H1 (cell line): ENCODE measurements at regions not wholly inside any gene's neighbourhood (a gene's known extent, or its start where the extent isn't known, plus 50 kb on each side); places are given as distances from the start of the nearest gene placed in this dataset.

Experiments
- CREB1 ChIP-seq: IDR thresholded peaks from 2 replicates; pipeline ENCODE4 v1.6.1; 2012; ENCODE audit warnings: inconsistent platforms
- POLR2A ChIP-seq, 2 experiments: IDR thresholded peaks; 1 replicate in 1 of 2; 2 replicates in 1 of 2; pipeline ENCODE4 v1.6.1; 2011; ENCODE audit warnings: low read depth in 2 of 2, low read length in 2 of 2, mild to moderate bottlenecking in 2 of 2; ENCODE audit errors: control extremely low read depth in 1 of 2
- RBBP5 ChIP-seq: IDR thresholded peaks from 2 replicates; pipeline ENCODE4 v1.7.1; 2012; ENCODE audit warnings: low read depth, mild to moderate bottlenecking, inconsistent platforms, low read length, moderate library complexity, borderline replicate concordance
- TAF7 ChIP-seq: optimal IDR thresholded peaks from 2 replicates; pipeline ENCODE3; 2011; ENCODE audit warnings: low read depth, mild to moderate bottlenecking, inconsistent platforms, low read length, moderate library complexity, borderline replicate concordance
- TF ChIP-seq, protein P1 (sequence below): fragments of 300-600 bp; sonication (generic); IDR thresholded peaks from 2 replicates; pipeline ENCODE4 v1.7.1; 2012; ENCODE audit warnings: low read length, moderate library complexity, mild to moderate bottlenecking, inconsistent platforms; ENCODE audit not compliant: insufficient replicate concordance

DNA sequence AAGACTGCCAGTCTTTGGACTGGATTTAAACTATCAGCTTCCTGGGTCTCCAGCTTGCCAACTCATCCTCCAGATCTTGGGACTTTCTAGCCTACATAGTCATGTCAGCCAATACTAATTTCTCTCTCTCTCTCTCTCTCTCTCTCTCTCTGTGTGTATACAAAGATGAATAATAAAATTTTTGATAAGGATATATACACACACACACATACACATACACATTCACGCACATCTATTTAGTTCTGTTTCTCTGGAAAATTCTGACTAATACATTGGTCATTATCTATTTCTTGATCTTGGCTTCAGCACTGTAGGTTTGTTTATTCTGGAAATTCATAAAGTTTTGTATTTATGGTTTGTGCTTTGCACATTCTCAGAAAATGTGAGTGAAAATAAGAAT lies 1606.2 kb upstream of the NUDT12 start (continued):
- TF ChIP-seq, protein P1, sequence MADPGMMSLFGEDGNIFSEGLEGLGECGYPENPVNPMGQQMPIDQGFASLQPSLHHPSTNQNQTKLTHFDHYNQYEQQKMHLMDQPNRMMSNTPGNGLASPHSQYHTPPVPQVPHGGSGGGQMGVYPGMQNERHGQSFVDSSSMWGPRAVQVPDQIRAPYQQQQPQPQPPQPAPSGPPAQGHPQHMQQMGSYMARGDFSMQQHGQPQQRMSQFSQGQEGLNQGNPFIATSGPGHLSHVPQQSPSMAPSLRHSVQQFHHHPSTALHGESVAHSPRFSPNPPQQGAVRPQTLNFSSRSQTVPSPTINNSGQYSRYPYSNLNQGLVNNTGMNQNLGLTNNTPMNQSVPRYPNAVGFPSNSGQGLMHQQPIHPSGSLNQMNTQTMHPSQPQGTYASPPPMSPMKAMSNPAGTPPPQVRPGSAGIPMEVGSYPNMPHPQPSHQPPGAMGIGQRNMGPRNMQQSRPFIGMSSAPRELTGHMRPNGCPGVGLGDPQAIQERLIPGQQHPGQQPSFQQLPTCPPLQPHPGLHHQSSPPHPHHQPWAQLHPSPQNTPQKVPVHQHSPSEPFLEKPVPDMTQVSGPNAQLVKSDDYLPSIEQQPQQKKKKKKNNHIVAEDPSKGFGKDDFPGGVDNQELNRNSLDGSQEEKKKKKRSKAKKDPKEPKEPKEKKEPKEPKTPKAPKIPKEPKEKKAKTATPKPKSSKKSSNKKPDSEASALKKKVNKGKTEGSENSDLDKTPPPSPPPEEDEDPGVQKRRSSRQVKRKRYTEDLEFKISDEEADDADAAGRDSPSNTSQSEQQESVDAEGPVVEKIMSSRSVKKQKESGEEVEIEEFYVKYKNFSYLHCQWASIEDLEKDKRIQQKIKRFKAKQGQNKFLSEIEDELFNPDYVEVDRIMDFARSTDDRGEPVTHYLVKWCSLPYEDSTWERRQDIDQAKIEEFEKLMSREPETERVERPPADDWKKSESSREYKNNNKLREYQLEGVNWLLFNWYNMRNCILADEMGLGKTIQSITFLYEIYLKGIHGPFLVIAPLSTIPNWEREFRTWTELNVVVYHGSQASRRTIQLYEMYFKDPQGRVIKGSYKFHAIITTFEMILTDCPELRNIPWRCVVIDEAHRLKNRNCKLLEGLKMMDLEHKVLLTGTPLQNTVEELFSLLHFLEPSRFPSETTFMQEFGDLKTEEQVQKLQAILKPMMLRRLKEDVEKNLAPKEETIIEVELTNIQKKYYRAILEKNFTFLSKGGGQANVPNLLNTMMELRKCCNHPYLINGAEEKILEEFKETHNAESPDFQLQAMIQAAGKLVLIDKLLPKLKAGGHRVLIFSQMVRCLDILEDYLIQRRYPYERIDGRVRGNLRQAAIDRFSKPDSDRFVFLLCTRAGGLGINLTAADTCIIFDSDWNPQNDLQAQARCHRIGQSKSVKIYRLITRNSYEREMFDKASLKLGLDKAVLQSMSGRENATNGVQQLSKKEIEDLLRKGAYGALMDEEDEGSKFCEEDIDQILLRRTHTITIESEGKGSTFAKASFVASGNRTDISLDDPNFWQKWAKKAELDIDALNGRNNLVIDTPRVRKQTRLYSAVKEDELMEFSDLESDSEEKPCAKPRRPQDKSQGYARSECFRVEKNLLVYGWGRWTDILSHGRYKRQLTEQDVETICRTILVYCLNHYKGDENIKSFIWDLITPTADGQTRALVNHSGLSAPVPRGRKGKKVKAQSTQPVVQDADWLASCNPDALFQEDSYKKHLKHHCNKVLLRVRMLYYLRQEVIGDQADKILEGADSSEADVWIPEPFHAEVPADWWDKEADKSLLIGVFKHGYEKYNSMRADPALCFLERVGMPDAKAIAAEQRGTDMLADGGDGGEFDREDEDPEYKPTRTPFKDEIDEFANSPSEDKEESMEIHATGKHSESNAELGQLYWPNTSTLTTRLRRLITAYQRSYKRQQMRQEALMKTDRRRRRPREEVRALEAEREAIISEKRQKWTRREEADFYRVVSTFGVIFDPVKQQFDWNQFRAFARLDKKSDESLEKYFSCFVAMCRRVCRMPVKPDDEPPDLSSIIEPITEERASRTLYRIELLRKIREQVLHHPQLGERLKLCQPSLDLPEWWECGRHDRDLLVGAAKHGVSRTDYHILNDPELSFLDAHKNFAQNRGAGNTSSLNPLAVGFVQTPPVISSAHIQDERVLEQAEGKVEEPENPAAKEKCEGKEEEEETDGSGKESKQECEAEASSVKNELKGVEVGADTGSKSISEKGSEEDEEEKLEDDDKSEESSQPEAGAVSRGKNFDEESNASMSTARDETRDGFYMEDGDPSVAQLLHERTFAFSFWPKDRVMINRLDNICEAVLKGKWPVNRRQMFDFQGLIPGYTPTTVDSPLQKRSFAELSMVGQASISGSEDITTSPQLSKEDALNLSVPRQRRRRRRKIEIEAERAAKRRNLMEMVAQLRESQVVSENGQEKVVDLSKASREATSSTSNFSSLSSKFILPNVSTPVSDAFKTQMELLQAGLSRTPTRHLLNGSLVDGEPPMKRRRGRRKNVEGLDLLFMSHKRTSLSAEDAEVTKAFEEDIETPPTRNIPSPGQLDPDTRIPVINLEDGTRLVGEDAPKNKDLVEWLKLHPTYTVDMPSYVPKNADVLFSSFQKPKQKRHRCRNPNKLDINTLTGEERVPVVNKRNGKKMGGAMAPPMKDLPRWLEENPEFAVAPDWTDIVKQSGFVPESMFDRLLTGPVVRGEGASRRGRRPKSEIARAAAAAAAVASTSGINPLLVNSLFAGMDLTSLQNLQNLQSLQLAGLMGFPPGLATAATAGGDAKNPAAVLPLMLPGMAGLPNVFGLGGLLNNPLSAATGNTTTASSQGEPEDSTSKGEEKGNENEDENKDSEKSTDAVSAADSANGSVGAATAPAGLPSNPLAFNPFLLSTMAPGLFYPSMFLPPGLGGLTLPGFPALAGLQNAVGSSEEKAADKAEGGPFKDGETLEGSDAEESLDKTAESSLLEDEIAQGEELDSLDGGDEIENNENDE = no peak
- TF ChIP-seq CREB1 = no peak
- TF ChIP-seq TAF7 = no peak
- TF ChIP-seq RBBP5 = no peak
- no peak for TF ChIP-seq POLR2A (IDR thresholded peaks at IDR 0.05; ENCODE audit: control extremely low read depth in 1 of 2, low read depth in 2 of 2, low read length in 2 of 2)
